GM23338 (cell line): ENCODE measurements at regions not wholly inside any gene's neighbourhood (a gene's known extent, or its start where the extent isn't known, plus 50 kb on each side); places are given as distances from the start of the nearest gene placed in this dataset.

Experiments
- ATAC-seq: fragments of 200-7000 bp; cut with Tn5 transposase; 3 replicates; pipeline ENCODE4 v1.9.1; 2020
- DNase-seq: peaks from one replicate; pipeline ENCODE4 v3.0.0-alpha.2; 2015; ENCODE audit warnings: low spot score
- H2AFZ ChIP-seq: fragments of 200-600 bp; sonication (generic); 2 replicates; pipeline ENCODE4 v1.8.0; 2016; ENCODE audit warnings: antibody characterized with exemption, mild to moderate bottlenecking, moderate library complexity
- H3F3A ChIP-seq: fragments of 200-600 bp; sonication (generic); replicated peaks from 2 replicates; pipeline ENCODE4 v1.8.0; 2017; ENCODE audit warnings: antibody characterized with exemption, mixed run types, low read depth
- H3K27ac ChIP-seq: fragments of 200-600 bp; sonication (generic); 2 replicates; pipeline ENCODE4 v1.6.1; 2016; ENCODE audit warnings: low read depth
- H3K27me3 ChIP-seq: fragments of 200-600 bp; sonication (generic); 2 replicates; pipeline ENCODE4 v1.8.0; 2016; ENCODE audit warnings: mild to moderate bottlenecking, mixed run types, moderate library complexity; ENCODE audit not compliant: insufficient read depth
- H3K36me3 ChIP-seq: fragments of 200-600 bp; sonication (generic); 2 replicates; pipeline ENCODE4 v1.8.0; 2016; ENCODE audit warnings: mild to moderate bottlenecking; ENCODE audit not compliant: insufficient read depth
- H3K4me1 ChIP-seq: fragments of 200-600 bp; sonication (generic); 2 replicates; pipeline ENCODE4 v1.8.0; 2016; ENCODE audit warnings: mild to moderate bottlenecking, moderate library complexity; ENCODE audit not compliant: insufficient read depth
- H3K4me2 ChIP-seq: fragments of 200-600 bp; sonication (generic); 2 replicates; pipeline ENCODE4 v1.7.1; 2017; ENCODE audit warnings: mixed run types
- H3K4me3 ChIP-seq: fragments of 200-600 bp; sonication (generic); 2 replicates; pipeline ENCODE4 v1.6.1; 2016; ENCODE audit warnings: mixed run types
- H3K79me2 ChIP-seq: fragments of 200-600 bp; sonication (generic); replicated peaks from 2 replicates; pipeline ENCODE4 v1.8.0; 2017; ENCODE audit warnings: mild to moderate bottlenecking; ENCODE audit not compliant: insufficient read depth
- H3K9me2 ChIP-seq: fragments of 200-600 bp; sonication (generic); 2 replicates; pipeline ENCODE4 v1.8.0; 2017; ENCODE audit not compliant: insufficient read depth
- H4K20me1 ChIP-seq: fragments of 200-600 bp; sonication (generic); replicated peaks from 2 replicates; pipeline ENCODE4 v1.8.0; 2017; ENCODE audit warnings: mild to moderate bottlenecking; ENCODE audit not compliant: insufficient read depth
- H3K27ac Mint-ChIP-seq: 2 replicates; pipeline ENCODE4 v1.8.0; 2020; ENCODE audit warnings: inconsistent platforms, mild to moderate bottlenecking, moderate library complexity, mixed read lengths
- H3K27me3 Mint-ChIP-seq: 3 replicates; pipeline ENCODE4 v1.8.0; 2022; ENCODE audit warnings: low read depth, mild to moderate bottlenecking, moderate library complexity, mixed read lengths, inconsistent platforms; ENCODE audit not compliant: insufficient read depth, poor library complexity
- H3K36me3 Mint-ChIP-seq: 3 replicates; pipeline ENCODE4 v1.8.0; 2021; ENCODE audit warnings: low read depth, mild to moderate bottlenecking, inconsistent platforms, moderate library complexity, mixed read lengths
- H3K4me1 Mint-ChIP-seq: 3 replicates; pipeline ENCODE4 v1.8.0; 2020; ENCODE audit warnings: mild to moderate bottlenecking, inconsistent platforms, mixed read lengths
- H3K4me3 Mint-ChIP-seq: 3 replicates; pipeline ENCODE4 v1.8.0; 2021; ENCODE audit warnings: moderate library complexity, mild to moderate bottlenecking, inconsistent platforms, mixed read lengths
- H3K9me3 Mint-ChIP-seq: 3 replicates; pipeline ENCODE4 v1.8.0; 2020; ENCODE audit warnings: moderate library complexity, mild to moderate bottlenecking, inconsistent platforms, mixed read lengths
- CREB1 ChIP-seq: fragments of 250-450 bp; sonication (Bioruptor Pico); IDR thresholded peaks from 2 replicates; pipeline ENCODE4 v1.5.0; 2020; ENCODE audit warnings: low read depth, mild to moderate bottlenecking, moderate library complexity
- CTCF ChIP-seq, 2 experiments: fragments of 200-600 bp in 1 of 2; sonication (generic) in 1 of 2; conservative IDR thresholded peaks; 2 replicates each; pipeline versions ENCODE4 v1.5.1 to v1.6.1; 2016 to 2017; ENCODE audit warnings: antibody characterized with exemption in 2 of 2, low read depth in 2 of 2, mild to moderate bottlenecking in 2 of 2, moderate library complexity in 1 of 2
- ETS1 ChIP-seq: IDR thresholded peaks from 2 replicates; pipeline ENCODE4 v1.6.1; 2016; ENCODE audit warnings: antibody characterized with exemption
- EZH2 ChIP-seq: fragments of 200-600 bp; sonication (generic); IDR thresholded peaks from one replicate; pipeline ENCODE4 v1.8.0; 2017; ENCODE audit warnings: antibody characterized with exemption, mild to moderate bottlenecking, low read depth; ENCODE audit not compliant: unreplicated experiment
- EZH2phosphoT487 ChIP-seq: fragments of 200-600 bp; sonication (generic); IDR thresholded peaks from one replicate; pipeline ENCODE4 v1.8.1; 2018; ENCODE audit warnings: antibody characterized with exemption; ENCODE audit not compliant: unreplicated experiment
- JUNB ChIP-seq: IDR thresholded peaks from one replicate; pipeline ENCODE4 v1.6.1; 2016; ENCODE audit warnings: antibody characterized with exemption; ENCODE audit not compliant: unreplicated experiment
- NANOG ChIP-seq: IDR thresholded peaks from 2 replicates; pipeline ENCODE4 v1.6.1; 2016; ENCODE audit warnings: antibody characterized with exemption, borderline replicate concordance
- POLR2AphosphoS5 ChIP-seq: IDR thresholded peaks from 2 replicates; pipeline ENCODE4 v1.6.1; 2016; ENCODE audit warnings: antibody characterized with exemption, low read depth
- REST ChIP-seq: IDR thresholded peaks from one replicate; pipeline ENCODE4 v1.6.1; 2018; ENCODE audit warnings: antibody characterized with exemption; ENCODE audit not compliant: unreplicated experiment
- STAT1 ChIP-seq: IDR thresholded peaks from one replicate; pipeline ENCODE4 v1.6.1; 2016; ENCODE audit warnings: antibody characterized with exemption; ENCODE audit not compliant: unreplicated experiment
- ZNF114 ChIP-seq: fragments of 250-450 bp; sonication (Bioruptor Pico); IDR thresholded peaks from 2 replicates; pipeline ENCODE4 v1.5.0; 2020; ENCODE audit warnings: mild to moderate bottlenecking, moderate library complexity
- ZNF331 ChIP-seq: fragments of 250-450 bp; sonication (Bioruptor Pico); IDR thresholded peaks from 2 replicates; pipeline ENCODE4 v1.5.0; 2020; ENCODE audit warnings: low read depth, mild to moderate bottlenecking, moderate library complexity
- ZNF462 ChIP-seq: fragments of 250-450 bp; sonication (Bioruptor Pico); IDR thresholded peaks from 2 replicates; pipeline ENCODE4 v1.5.0; 2020; ENCODE audit warnings: mild to moderate bottlenecking, moderate library complexity

GRCh38 chr6:9361749-9362148, 926.4 kb upstream of the SLC35B3 start:
- H3K9me3 Mint-ChIP-seq, result peaks cover 13% of the 10 kb centered on the region; the same call in 2 of the 3 replicates
- no peaks in the 10 kb centered on the region for H3K27me3 ChIP-seq

More at GRCh38 chr6:9361749-9362148, 926.4 kb upstream of the SLC35B3 start:
- peaks cover 4% of the 10 kb centered on the region; the same call in 2 of the 3 replicates for H3K36me3 Mint-ChIP-seq
- Histone ChIP-seq H3K4me2 (no peak overlapping the region), H3K36me3 (no peaks in the 10 kb centered on the region), H3K9me2 (no peaks in the 10 kb centered on the region), H3K4me3 (no peak overlapping the region), H3K79me2 (no peaks in the 10 kb centered on the region), H3K4me1 (no peaks in the 10 kb centered on the region), H4K20me1 (no peaks in the 10 kb centered on the region), H3K27ac (no peak overlapping the region), H2AFZ (no peak overlapping the region), H3F3A (no peaks in the 10 kb centered on the region)
- H3K4me3 Mint-ChIP-seq, result no peak overlapping the region
- no peak overlapping the region for H3K27ac Mint-ChIP-seq
- ATAC-seq (no peak), DNase-seq (no peak)
- H3K4me1 Mint-ChIP-seq, result no peaks in the 10 kb centered on the region
- peaks cover 1% of the 10 kb centered on the region for H3K27me3 Mint-ChIP-seq
- TF ChIP-seq POLR2AphosphoS5, result no peak
- TF ChIP-seq NANOG, result no peak
- no peak for TF ChIP-seq REST
- TF ChIP-seq EZH2phosphoT487, result no peak
- no peak for TF ChIP-seq CREB1 (CRISPR knock-in tag)
- TF ChIP-seq CTCF (conservative IDR thresholded peaks at IDR 0.05; ENCODE audit: low read depth in 2 of 2), result no peak
- no peak for TF ChIP-seq EZH2
- no peak for TF ChIP-seq JUNB
- no peak for TF ChIP-seq ZNF462 (CRISPR knock-in tag)
- TF ChIP-seq STAT1, result no peak
- TF ChIP-seq ZNF114 (CRISPR knock-in tag), result no peak
- TF ChIP-seq ETS1, result no peak
- TF ChIP-seq ZNF331 (CRISPR knock-in tag), result no peak
